Esophagus muscularis mucosa (tissue), 4 donors: ENCODE measurements at regions not wholly inside any gene's neighbourhood (a gene's known extent, or its start where the extent isn't known, plus 50 kb on each side); places are given as distances from the start of the nearest gene placed in this dataset.

Experiments
- EP300 ChIP-seq: sonication (generic); formaldehyde crosslinking; IDR thresholded peaks from one replicate; pipeline ENCODE4 v1.6.1; 2017; ENCODE audit warnings: antibody characterized with exemption
- POLR2A ChIP-seq: fragments of 450-650 bp; IDR thresholded peaks from one replicate; pipeline ENCODE4 v1.6.1; 2017; ENCODE audit warnings: antibody characterized with exemption, moderate library complexity, mild to moderate bottlenecking, low read depth
- POLR2AphosphoS5 ChIP-seq, 2 donors: sonication (generic); formaldehyde crosslinking; IDR thresholded peaks; one replicate each; pipeline ENCODE4 v1.6.1; 2017; ENCODE audit warnings: antibody characterized with exemption in 2 of 2
- TF ChIP-seq, protein P1 (sequence below), 3 experiments: fragments of 200-600 bp in 2 of 3; fragments of 450-650 bp in 1 of 3; sonication (generic) in 2 of 3; IDR thresholded peaks; one replicate each; pipeline ENCODE4 v1.5.1; 2017 to 2019; ENCODE audit warnings: antibody characterized with exemption in 3 of 3, mild to moderate bottlenecking in 2 of 3, moderate library complexity in 1 of 3

DNA sequence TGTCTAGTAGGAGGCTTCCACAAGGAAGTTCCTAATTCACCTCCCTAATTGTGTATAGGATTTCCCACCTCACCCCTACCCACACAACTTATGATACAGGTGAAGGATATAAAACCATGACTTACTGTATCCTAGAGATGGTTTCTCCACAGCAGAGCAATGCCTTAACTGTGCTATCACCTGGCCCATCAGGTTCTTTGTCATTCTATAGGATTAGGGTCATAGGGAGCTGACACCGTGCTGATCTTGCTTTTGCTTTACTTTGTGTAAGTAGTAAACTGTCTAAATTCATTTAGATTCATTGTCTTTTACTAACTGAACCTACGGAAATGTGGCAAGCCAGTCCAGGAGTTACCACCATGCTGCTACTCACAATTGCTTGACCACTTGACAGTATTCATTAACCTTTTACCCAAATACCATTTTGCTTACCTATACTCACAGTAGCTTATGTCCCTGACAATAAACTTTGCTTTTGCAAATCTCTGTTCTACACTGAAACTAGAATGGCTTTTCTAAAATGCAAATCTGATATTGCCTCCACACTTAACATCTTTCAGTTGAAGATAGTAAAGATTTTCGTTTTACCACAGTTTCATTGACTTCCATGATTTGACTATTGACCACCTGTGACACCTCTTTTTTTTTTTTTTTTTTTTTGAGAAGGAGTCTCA, 147.6 kb downstream of the IFI44 start:
- TF ChIP-seq EP300 (no peak), POLR2A (no peak), POLR2AphosphoS5 (IDR thresholded peaks at IDR 0.05) (no peak)
- TF ChIP-seq, protein P1, sequence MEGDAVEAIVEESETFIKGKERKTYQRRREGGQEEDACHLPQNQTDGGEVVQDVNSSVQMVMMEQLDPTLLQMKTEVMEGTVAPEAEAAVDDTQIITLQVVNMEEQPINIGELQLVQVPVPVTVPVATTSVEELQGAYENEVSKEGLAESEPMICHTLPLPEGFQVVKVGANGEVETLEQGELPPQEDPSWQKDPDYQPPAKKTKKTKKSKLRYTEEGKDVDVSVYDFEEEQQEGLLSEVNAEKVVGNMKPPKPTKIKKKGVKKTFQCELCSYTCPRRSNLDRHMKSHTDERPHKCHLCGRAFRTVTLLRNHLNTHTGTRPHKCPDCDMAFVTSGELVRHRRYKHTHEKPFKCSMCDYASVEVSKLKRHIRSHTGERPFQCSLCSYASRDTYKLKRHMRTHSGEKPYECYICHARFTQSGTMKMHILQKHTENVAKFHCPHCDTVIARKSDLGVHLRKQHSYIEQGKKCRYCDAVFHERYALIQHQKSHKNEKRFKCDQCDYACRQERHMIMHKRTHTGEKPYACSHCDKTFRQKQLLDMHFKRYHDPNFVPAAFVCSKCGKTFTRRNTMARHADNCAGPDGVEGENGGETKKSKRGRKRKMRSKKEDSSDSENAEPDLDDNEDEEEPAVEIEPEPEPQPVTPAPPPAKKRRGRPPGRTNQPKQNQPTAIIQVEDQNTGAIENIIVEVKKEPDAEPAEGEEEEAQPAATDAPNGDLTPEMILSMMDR (IDR thresholded peaks at IDR 0.05) = no peak
